GM13976 (cell line): ENCODE measurements at regions not wholly inside any gene's neighbourhood (a gene's known extent, or its start where the extent isn't known, plus 50 kb on each side); places are given as distances from the start of the nearest gene placed in this dataset.

ENCODE experiments used
- DNase-seq: peaks from one replicate; pipeline ENCODE4 v3.0.0; 2012; ENCODE audit warnings: low spot score
- in situ Hi-C: fragments of 300-500 bp; cut with MboI; formaldehyde crosslinking; loops from one replicate; pipeline ENCODE4 v1.12.0; 2022; ENCODE audit warnings: low sequenced_read_pairs, mixed read lengths, inconsistent platforms; ENCODE audit not compliant: unreplicated experiment
- TF ChIP-seq, protein P1 (sequence below): IDR thresholded peaks from 2 replicates; pipeline ENCODE4 v1.5.1; 2012; ENCODE audit warnings: borderline replicate concordance, mild to moderate bottlenecking; ENCODE audit not compliant: insufficient read depth; ENCODE audit errors: extremely low read depth, missing control alignments, control extremely low read depth

DNA sequence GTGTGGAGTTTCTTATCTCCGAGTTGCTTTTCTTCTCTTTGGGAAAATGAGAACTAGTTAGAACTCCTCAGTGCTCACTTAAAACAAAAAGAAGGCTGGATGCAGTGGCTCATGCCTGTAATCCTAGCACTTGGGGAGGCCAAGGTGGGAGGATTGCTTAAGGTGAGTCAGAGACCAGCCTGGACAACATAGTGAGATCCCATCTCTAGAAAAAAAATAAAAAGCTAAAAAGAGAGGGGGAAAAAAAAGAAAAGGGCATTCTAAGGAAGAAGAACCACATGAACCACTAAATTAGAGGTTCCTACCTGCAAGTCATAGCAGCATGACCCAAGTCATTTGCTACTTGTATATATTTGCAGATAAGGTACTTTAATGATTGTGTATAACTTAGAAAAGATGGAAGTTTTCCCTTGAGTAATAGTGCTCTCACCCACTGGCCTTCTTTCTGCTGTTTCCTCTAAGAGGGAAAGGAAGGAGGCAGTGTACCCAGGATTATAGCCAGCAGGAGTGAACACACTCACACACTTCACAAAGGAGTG is 87.8 kb downstream of the CCDC71L start:
- no peak for DNase-seq
- in situ Hi-C loops = no loop called here
- TF ChIP-seq, protein P1, sequence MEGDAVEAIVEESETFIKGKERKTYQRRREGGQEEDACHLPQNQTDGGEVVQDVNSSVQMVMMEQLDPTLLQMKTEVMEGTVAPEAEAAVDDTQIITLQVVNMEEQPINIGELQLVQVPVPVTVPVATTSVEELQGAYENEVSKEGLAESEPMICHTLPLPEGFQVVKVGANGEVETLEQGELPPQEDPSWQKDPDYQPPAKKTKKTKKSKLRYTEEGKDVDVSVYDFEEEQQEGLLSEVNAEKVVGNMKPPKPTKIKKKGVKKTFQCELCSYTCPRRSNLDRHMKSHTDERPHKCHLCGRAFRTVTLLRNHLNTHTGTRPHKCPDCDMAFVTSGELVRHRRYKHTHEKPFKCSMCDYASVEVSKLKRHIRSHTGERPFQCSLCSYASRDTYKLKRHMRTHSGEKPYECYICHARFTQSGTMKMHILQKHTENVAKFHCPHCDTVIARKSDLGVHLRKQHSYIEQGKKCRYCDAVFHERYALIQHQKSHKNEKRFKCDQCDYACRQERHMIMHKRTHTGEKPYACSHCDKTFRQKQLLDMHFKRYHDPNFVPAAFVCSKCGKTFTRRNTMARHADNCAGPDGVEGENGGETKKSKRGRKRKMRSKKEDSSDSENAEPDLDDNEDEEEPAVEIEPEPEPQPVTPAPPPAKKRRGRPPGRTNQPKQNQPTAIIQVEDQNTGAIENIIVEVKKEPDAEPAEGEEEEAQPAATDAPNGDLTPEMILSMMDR = no peak

DNA sequence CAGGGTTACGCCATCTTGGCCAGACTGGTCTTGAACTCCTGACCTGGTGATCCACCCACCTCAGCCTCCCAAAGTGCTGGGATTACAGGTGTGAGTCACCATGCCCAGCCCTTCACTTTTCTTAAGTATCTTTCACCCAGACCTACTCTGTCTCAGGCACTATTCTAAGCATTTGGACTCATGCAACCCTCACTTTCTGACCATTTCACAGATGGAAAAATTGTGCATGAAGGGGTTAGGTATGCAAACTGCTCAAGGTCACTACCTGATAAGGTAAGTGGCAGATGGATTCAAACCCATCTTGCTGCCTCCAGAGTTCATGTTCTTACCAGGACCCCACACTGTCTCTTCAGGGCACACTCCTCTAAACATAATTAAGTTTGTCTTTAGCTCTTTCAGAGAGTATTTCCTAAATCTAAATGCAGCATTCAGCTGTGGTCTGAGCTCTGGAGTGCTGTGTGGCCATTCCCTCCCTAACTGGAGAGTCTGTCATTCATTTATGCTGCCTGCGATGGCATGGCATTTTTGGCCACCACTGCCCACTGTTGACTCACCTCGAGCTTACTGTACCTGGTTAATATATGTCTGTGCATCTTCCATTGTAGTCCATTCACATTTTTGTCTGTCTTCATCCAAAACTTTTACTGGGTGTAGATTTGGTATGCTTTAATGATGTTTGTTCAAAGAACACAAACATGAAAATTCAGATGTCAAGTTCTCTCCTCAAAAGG is 88.4 kb downstream of the CCDC71L start:
- DNase-seq = no peak
- in situ Hi-C loops = no loop called here
- TF ChIP-seq, protein P1 = no peak

DNA sequence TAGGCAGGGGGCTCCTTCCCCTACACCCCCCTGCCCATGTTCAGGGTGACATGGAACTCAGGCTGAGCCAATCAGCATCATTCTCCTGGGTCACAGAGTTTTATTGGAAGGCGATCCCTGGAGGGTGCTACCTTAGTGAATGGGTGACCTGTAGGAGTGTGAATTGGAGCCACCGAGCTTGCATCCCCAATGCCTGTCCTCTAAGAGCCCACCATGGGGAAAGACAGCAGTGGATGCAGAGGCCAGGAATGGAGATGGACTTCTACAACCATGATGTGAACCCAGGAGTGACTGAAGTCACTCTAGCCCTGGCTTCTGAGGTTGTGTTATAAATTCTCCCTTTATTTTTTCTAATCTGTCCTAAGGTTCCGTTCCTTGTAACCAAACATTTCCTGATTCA is 89.4 kb downstream of the CCDC71L start:
- no peak for DNase-seq
- in situ Hi-C loops = no loop called here
- TF ChIP-seq, protein P1 = no peak

DNA sequence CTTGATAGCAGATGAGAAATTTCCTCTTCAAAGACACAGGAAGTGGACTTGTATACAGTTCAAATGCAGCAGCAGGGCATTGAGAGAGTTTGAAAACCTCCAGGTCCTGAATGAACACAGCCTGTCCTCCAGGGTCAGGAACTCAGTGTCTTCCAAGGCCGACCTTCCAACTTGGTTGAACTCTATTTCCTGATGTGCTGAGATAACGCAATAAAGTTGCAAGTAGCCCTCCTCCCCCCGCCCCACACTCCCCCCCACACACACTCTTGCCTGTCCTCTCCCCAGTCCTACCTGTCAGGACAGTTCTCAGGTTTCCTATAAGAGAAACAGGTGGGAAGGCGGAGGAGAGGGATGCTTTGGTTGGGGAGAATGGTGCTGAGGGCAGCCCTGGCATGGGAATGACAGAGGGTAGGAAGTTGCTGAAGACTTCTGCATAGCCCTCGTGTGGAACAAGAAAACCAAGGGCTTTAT is 90.0 kb downstream of the CCDC71L start:
- no peak for DNase-seq
- in situ Hi-C loops = no loop called here
- TF ChIP-seq, protein P1 = no peak

GRCh38 chr7:106570146-106570545 is 90.8 kb downstream of the CCDC71L start:
- in situ Hi-C loops = no loop called here
- DNase-seq = no peak
- TF ChIP-seq, protein P1 = no peak

DNA sequence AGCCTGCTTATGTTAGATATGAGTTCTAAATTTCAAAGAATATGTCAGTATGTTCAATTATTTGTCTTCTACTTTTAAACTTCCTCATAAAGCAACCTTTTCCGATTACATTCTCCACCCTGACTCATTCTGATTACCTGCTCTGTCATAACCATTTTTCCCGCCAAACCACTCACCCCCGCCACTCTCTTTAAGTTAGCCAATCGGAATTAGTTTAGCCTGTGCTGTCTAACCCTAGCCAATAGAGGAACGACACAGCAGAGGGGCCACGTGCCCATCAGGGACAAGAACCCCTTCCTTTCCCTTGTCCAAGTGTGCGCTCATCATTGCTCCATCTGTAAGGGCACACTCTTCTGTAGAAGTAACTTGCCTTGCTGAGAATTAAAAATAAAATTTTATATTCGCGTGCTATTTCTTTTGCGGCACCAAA is 91.4 kb downstream of the CCDC71L start:
- in situ Hi-C loops = no loop called here

More for the DNA sequence above, 91.4 kb downstream of the CCDC71L start:
- DNase-seq = no peak
- TF ChIP-seq, protein P1 = no peak
